ENCODE measurements at regions not wholly inside any gene's neighbourhood (a gene's known extent, or its start where the extent isn't known, plus 50 kb on each side); places are given as distances from the start of the nearest gene placed in this dataset.
"Not testable (repeated sequence)": the region's sequence is repeated elsewhere in the genome, so short reads cannot be mapped to it uniquely, and the experiment has no call there.

- Mint-ChIP-seq H3K27ac (no peak overlapping the region), H3K36me3 (ENCODE audit: low read depth) (no peaks in the 10 kb centered on the region), H3K9me3 (peaks cover 16% of the 10 kb centered on the region), H3K4me3 (no peak overlapping the region), H3K27me3 (no peaks in the 10 kb centered on the region), H3K4me1 (no peaks in the 10 kb centered on the region)
- ChIA-PET CTCF (no interaction called here), POLR2A (no interaction called here)
- ATAC-seq (ENCODE audit: low read depth) (no peak), DNase-seq (no peak)
- TF ChIP-seq CTCF (IDR thresholded peaks at IDR 0.05), result no peak
- intact Hi-C loops (cut with micrococcal nuclease), result no loop called here
Measured at GRCh38 chr7:56213574-56213973, 97.4 kb upstream of the NUPR2 start.

GRCh38 chr7:56206420-56206819 is 90.2 kb upstream of the NUPR2 start:
- intact Hi-C loops (cut with micrococcal nuclease), result no loop called here
- ATAC-seq (ENCODE audit: low read depth) (no peak), DNase-seq (no peak)
- ChIA-PET CTCF (no interaction called here), POLR2A (no interaction called here)
- Mint-ChIP-seq H3K36me3 (ENCODE audit: low read depth) (no peaks in the 10 kb centered on the region), H3K4me3 (no peak overlapping the region), H3K27me3 (no peaks in the 10 kb centered on the region), H3K4me1 (no peaks in the 10 kb centered on the region), H3K27ac (no peak overlapping the region), H3K9me3 (peaks cover 6% of the 10 kb centered on the region)
- no peak for TF ChIP-seq CTCF (IDR thresholded peaks at IDR 0.05)

- DNase-seq (no peak), ATAC-seq (ENCODE audit: low read depth) (no peak)
- Mint-ChIP-seq H3K36me3 (ENCODE audit: low read depth) (no peaks in the 10 kb centered on the region), H3K4me3 (no peak overlapping the region), H3K4me1 (no peaks in the 10 kb centered on the region), H3K9me3 (peaks cover 14% of the 10 kb centered on the region), H3K27me3 (no peaks in the 10 kb centered on the region), H3K27ac (no peak overlapping the region)
- no peak for TF ChIP-seq CTCF (IDR thresholded peaks at IDR 0.05)
- ChIA-PET CTCF (no interaction called here), POLR2A (no interaction called here)
- intact Hi-C loops (cut with micrococcal nuclease), result no loop called here
Measured at GRCh38 chr7:56199639-56200038, 83.4 kb upstream of the NUPR2 start.

- intact Hi-C loops (cut with micrococcal nuclease); H3K27ac Mint-ChIP-seq; ATAC-seq (ENCODE audit: low read depth); CTCF ChIA-PET; DNase-seq; H3K4me3 Mint-ChIP-seq; H3K27me3 Mint-ChIP-seq; POLR2A ChIA-PET; H3K36me3 Mint-ChIP-seq (ENCODE audit: low read depth); H3K4me1 Mint-ChIP-seq: not testable (repeated sequence)
- peaks cover 14% of the 10 kb centered on the region for H3K9me3 Mint-ChIP-seq
Measured at GRCh38 chr7:56196195-56196594, 80.0 kb upstream of the NUPR2 start.

- no peaks in the 10 kb centered on the region for H3K36me3 Mint-ChIP-seq (ENCODE audit: low read depth)
- no peak overlapping the region for H3K27ac Mint-ChIP-seq
- ATAC-seq (ENCODE audit: low read depth) (no peak), DNase-seq (no peak)
- ChIA-PET CTCF (no interaction called here), POLR2A (no interaction called here)
- TF ChIP-seq CTCF (IDR thresholded peaks at IDR 0.05), result no peak
- no peaks in the 10 kb centered on the region for H3K27me3 Mint-ChIP-seq
- intact Hi-C loops (cut with micrococcal nuclease), result no loop called here
- H3K9me3 Mint-ChIP-seq, result peaks cover 4% of the 10 kb centered on the region
- no peak overlapping the region for H3K4me3 Mint-ChIP-seq
- H3K4me1 Mint-ChIP-seq, result no peaks in the 10 kb centered on the region
Measured at GRCh38 chr7:56188823-56189346, 72.7 kb upstream of the NUPR2 start.

GRCh38 chr7:56188376-56188775 is 72.2 kb upstream of the NUPR2 start:
- ATAC-seq (ENCODE audit: low read depth) (no peak), DNase-seq (no peak)
- intact Hi-C loops (cut with micrococcal nuclease), result no loop called here
- Mint-ChIP-seq H3K4me1 (no peaks in the 10 kb centered on the region), H3K4me3 (no peak overlapping the region), H3K9me3 (peaks cover 4% of the 10 kb centered on the region), H3K27ac (no peak overlapping the region), H3K36me3 (ENCODE audit: low read depth) (no peaks in the 10 kb centered on the region), H3K27me3 (no peaks in the 10 kb centered on the region)
- no peak for TF ChIP-seq CTCF (IDR thresholded peaks at IDR 0.05)
- CTCF ChIA-PET, result no interaction called here
- POLR2A ChIA-PET, result no interaction called here

Measured in activated B cell treated with CpG ODN at 0.5 μM for 24 hours (primary cell).